Common myeloid progenitor, CD34-positive (primary cell): ENCODE measurements at regions not wholly inside any gene's neighbourhood (a gene's known extent, or its start where the extent isn't known, plus 50 kb on each side); places are given as distances from the start of the nearest gene placed in this dataset.

Source experiments
- CTCF ChIA-PET: fragments of 350-600 bp; sonication (Branson Sonifier 250); formaldehyde crosslinking; loops from one replicate; lab custom pipeline; 2021; ENCODE audit warnings: antibody characterized with exemption; lab: Charles Lee
- POLR2A ChIA-PET: fragments of 350-600 bp; sonication (Branson Sonifier 250); formaldehyde crosslinking; loops from one replicate; lab custom pipeline; 2021; ENCODE audit warnings: antibody characterized with exemption; lab: Charles Lee
- DNase-seq, 3 donors: peaks; one replicate each; pipeline versions ENCODE4 v3.0.0 to v3.0.0-alpha.2; 2013
- H3K27ac ChIP-seq, 2 experiments: 1 replicate in 1 of 2; 2 replicates in 1 of 2; pipeline ENCODE4 v1.7.0; 2013; ENCODE audit warnings: inconsistent platforms in 2 of 2, low read length in 2 of 2, mild to moderate bottlenecking in 2 of 2, low read depth in 1 of 2, moderate library complexity in 1 of 2; ENCODE audit not compliant: severe bottlenecking in 2 of 2, insufficient read depth in 1 of 2, poor library complexity in 1 of 2
- H3K27me3 ChIP-seq, 5 experiments: replicated peaks in 2 of 5; 1 replicate in 3 of 5; 2 replicates in 2 of 5; pipeline versions ENCODE4 v1.6.1 to v1.7.0; 2013; ENCODE audit warnings: low read length in 4 of 5, mild to moderate bottlenecking in 2 of 5, moderate library complexity in 2 of 5, inconsistent platforms in 1 of 5; ENCODE audit not compliant: insufficient read depth in 5 of 5, control insufficient read depth in 4 of 5
- H3K36me3 ChIP-seq, 4 experiments: 1 replicate in 2 of 4; 2 replicates in 2 of 4; pipeline versions ENCODE4 v1.6.1 to v1.7.0; 2013; ENCODE audit warnings: low read length in 3 of 4, control low read depth in 1 of 4, mild to moderate bottlenecking in 1 of 4; ENCODE audit not compliant: control insufficient read depth in 4 of 4, insufficient read depth in 4 of 4
- H3K4me1 ChIP-seq, 4 experiments: 1 replicate in 3 of 4; 2 replicates in 1 of 4; pipeline versions ENCODE4 v1.6.1 to v1.7.1; 2013; ENCODE audit warnings: low read length in 3 of 4, mild to moderate bottlenecking in 3 of 4, control low read depth in 1 of 4, inconsistent platforms in 1 of 4, moderate library complexity in 1 of 4; ENCODE audit not compliant: control insufficient read depth in 4 of 4, insufficient read depth in 4 of 4; ENCODE audit errors: control extremely low read depth in 1 of 4
- H3K4me3 ChIP-seq, 7 experiments: 1 replicate in 4 of 7; 2 replicates in 3 of 7; pipeline versions ENCODE4 v1.5.1 to v1.7.0; 2013; ENCODE audit warnings: mild to moderate bottlenecking in 7 of 7, low read length in 6 of 7, moderate library complexity in 6 of 7, inconsistent platforms in 2 of 7, low read depth in 2 of 7, control low read depth in 1 of 7; ENCODE audit not compliant: insufficient read depth in 4 of 7, control insufficient read depth in 1 of 7; ENCODE audit errors: extremely low read depth in 1 of 7
- H3K9me3 ChIP-seq, 5 experiments: 1 replicate in 4 of 5; 2 replicates in 1 of 5; pipeline versions ENCODE4 v1.6.1 to v1.7.1; 2013; ENCODE audit warnings: low read length in 4 of 5, mild to moderate bottlenecking in 2 of 5, inconsistent platforms in 1 of 5, low read depth in 1 of 5, moderate library complexity in 1 of 5; ENCODE audit not compliant: control insufficient read depth in 4 of 5, insufficient read depth in 2 of 5; ENCODE audit errors: control extremely low read depth in 1 of 5
- WGBS: methylation state at CpG from one replicate; pipeline ENCODE4 v1.1.5; 2013; ENCODE audit not compliant: insufficient coverage; 5-methylcytosine and 5-hydroxymethylcytosine counted together

DNA sequence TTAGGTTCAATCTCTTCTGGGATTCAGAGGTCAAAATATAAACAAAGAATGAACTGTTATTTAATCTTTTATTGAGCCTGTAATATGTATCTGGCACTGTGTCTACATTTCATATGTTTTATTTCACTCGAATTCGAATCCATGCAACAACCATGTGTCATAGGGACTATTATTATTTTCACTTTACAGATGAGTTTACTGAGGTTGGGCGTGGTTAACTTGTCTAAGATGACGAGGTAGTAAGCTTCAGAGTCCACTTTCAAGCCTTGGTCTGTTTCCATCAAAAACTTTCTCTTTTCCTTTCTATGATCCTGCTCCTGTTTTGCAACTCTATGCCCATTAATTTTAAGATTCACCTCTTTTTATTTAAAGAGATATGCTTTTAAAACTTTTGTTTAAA lies 55.2 kb upstream of the DMAC1 start:
- H3K36me3 ChIP-seq = no peaks in the 10 kb centered on the region
- no peak overlapping the region for H3K4me3 ChIP-seq
- no peaks in the 10 kb centered on the region for H3K27me3 ChIP-seq
- WGBS = no CpG with 5 or more reads among the region's 4 CpGs
- no peak overlapping the region for H3K27ac ChIP-seq
- no peaks in the 10 kb centered on the region for H3K9me3 ChIP-seq
- POLR2A ChIA-PET = no interaction called here
- no peaks in the 10 kb centered on the region for H3K4me1 ChIP-seq
- CTCF ChIA-PET = no interaction called here
- no peak for DNase-seq
